ENCODE measurements at regions not wholly inside any gene's neighbourhood (a gene's known extent, or its start where the extent isn't known, plus 50 kb on each side); places are given as distances from the start of the nearest gene placed in this dataset.

DNA sequence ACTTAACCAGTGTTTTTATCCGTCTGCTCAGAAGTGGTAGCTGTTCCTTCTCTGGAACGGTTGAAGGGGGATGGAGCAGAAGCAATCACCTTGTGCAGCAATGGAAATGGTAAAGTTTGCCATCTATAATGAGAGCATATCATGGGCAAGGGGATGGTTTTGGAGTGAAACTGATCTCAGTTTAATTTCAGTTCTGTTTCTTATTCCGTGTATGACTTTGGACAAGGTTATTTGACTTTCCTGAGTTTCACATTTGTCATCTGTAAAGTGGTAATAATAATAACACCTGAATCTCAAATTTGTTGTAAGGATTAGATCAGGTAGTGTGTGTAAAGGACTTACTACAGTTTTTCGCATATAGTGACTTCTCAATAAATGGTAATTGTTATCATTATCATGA lies 106.1 kb downstream of the PCSK1 start:
- CTCF ChIA-PET: interaction anchor here (0.6 to 5.3 kb wide), 3 partner anchors 9 to 54 kb away, joined by 3 to 21 read pairs (median 6); no protein-coding TSS in a partner anchor
- TF ChIP-seq EGR2 (tag by site-specific recombination; IDR thresholded peaks at IDR 0.05; ENCODE audit: low read depth) (no peak), ZNF112 (tag by site-specific recombination; IDR thresholded peaks at IDR 0.05) (no peak), TRIM28 (IDR thresholded peaks at IDR 0.05; ENCODE audit: borderline replicate concordance, low read length) (no peak), ZNF211 (tag by site-specific recombination; IDR thresholded peaks at IDR 0.05; ENCODE audit: low read depth) (no peak), ZSCAN23 (tag by site-specific recombination; IDR thresholded peaks at IDR 0.05) (no peak), SCRT1 (tag by site-specific recombination; IDR thresholded peaks at IDR 0.05; ENCODE audit: borderline replicate concordance) (no peak), YY2 (tag by site-specific recombination; IDR thresholded peaks at IDR 0.05) (no peak), ZNF175 (tag by site-specific recombination; IDR thresholded peaks at IDR 0.05) (no peak), ZNF658 (tag by site-specific recombination; IDR thresholded peaks at IDR 0.05) (no peak), ZNF133 (tag by site-specific recombination; IDR thresholded peaks at IDR 0.05) (no peak), ZNF654 (tag by site-specific recombination; IDR thresholded peaks at IDR 0.05; ENCODE audit: low read depth) (no peak), ZNF610 (tag by site-specific recombination; IDR thresholded peaks at IDR 0.05; ENCODE audit: borderline replicate concordance) (no peak), ZNF623 (tag by site-specific recombination; IDR thresholded peaks at IDR 0.05) (no peak)
- TF ChIP-seq, protein P1, sequence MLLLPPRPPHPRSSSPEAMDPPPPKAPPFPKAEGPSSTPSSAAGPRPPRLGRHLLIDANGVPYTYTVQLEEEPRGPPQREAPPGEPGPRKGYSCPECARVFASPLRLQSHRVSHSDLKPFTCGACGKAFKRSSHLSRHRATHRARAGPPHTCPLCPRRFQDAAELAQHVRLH (tag by site-specific recombination; IDR thresholded peaks at IDR 0.05): no peak
- TF ChIP-seq, protein P2, sequence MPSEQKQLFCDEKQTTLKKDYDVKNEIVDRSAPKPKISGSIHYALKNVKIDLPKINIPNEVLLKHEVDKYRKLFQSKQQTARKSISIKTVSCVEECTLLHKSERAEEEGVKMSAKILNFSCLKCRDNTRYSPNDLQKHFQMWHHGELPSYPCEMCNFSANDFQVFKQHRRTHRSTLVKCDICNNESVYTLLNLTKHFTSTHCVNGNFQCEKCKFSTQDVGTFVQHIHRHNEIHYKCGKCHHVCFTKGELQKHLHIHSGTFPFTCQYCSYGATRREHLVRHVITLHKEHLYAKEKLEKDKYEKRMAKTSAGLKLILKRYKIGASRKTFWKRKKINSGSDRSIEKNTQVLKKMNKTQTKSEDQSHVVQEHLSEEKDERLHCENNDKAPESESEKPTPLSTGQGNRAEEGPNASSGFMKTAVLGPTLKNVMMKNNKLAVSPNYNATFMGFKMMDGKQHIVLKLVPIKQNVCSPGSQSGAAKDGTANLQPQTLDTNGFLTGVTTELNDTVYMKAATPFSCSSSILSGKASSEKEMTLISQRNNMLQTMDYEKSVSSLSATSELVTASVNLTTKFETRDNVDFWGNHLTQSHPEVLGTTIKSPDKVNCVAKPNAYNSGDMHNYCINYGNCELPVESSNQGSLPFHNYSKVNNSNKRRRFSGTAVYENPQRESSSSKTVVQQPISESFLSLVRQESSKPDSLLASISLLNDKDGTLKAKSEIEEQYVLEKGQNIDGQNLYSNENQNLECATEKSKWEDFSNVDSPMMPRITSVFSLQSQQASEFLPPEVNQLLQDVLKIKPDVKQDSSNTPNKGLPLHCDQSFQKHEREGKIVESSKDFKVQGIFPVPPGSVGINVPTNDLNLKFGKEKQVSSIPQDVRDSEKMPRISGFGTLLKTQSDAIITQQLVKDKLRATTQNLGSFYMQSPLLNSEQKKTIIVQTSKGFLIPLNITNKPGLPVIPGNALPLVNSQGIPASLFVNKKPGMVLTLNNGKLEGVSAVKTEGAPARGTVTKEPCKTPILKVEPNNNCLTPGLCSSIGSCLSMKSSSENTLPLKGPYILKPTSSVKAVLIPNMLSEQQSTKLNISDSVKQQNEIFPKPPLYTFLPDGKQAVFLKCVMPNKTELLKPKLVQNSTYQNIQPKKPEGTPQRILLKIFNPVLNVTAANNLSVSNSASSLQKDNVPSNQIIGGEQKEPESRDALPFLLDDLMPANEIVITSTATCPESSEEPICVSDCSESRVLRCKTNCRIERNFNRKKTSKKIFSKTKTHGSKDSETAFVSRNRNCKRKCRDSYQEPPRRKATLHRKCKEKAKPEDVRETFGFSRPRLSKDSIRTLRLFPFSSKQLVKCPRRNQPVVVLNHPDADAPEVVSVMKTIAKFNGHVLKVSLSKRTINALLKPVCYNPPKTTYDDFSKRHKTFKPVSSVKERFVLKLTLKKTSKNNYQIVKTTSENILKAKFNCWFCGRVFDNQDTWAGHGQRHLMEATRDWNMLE (tag by site-specific recombination; conservative IDR thresholded peaks at IDR 0.05; ENCODE audit: low read depth): no peak
- TF ChIP-seq, protein P3, sequence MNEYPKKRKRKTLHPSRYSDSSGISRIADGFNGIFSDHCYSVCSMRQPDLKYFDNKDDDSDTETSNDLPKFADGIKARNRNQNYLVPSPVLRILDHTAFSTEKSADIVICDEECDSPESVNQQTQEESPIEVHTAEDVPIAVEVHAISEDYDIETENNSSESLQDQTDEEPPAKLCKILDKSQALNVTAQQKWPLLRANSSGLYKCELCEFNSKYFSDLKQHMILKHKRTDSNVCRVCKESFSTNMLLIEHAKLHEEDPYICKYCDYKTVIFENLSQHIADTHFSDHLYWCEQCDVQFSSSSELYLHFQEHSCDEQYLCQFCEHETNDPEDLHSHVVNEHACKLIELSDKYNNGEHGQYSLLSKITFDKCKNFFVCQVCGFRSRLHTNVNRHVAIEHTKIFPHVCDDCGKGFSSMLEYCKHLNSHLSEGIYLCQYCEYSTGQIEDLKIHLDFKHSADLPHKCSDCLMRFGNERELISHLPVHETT (tag by site-specific recombination; IDR thresholded peaks at IDR 0.05): no peak
- POLR2A ChIA-PET: no interaction called here

DNA sequence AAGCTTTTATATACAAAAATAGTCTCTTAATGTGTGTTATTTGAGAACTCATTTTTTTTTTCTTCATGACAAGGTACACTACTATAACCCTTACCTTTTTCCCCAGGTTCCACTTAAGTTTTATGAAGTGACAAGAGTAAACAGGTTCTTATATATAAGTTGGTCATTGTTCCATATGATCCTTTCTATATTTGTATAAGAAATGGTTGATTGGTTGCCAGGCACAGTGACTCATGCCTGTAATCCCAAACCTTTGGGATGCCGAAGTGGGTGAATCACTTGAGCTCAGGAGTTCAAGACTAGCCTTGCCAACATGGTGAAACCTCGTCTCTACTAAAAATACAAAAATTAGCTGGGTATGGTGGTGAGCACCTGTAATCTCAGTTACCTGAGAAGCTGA lies 108.3 kb downstream of the PCSK1 start:
- TF ChIP-seq ZNF184 (tag by site-specific recombination; IDR thresholded peaks at IDR 0.05) (0 out of 2 replicates have a peak, but pooled peaks have one; percentile 41), ZSCAN18 (tag by site-specific recombination; IDR thresholded peaks at IDR 0.05) (no peak)
- H3K27ac ChIP-seq (ENCODE audit: extremely low read depth, low read depth, low read length): no peak overlapping the region
- ChIA-PET POLR2A (no interaction called here), CTCF (interaction anchor here (0.7 to 5.3 kb wide), 3 partner anchors 11 to 660 kb away, joined by 3 to 21 read pairs (median 3); no protein-coding TSS in a partner anchor)
- no peaks in the 10 kb centered on the region for H3K4me1 ChIP-seq (ENCODE audit: control insufficient read depth, insufficient read depth, low read length)
- no peaks in the 10 kb centered on the region for H3K36me3 ChIP-seq (ENCODE audit: control insufficient read depth in 2 of 2, insufficient read depth in 1 of 2, low read length in 2 of 2)
- H3K4me3 ChIP-seq (ENCODE audit: low read depth, low read length): no peak overlapping the region
- no peaks in the 10 kb centered on the region for H3K9me3 ChIP-seq (ENCODE audit: control insufficient read depth, insufficient read depth, low read depth, low read length)

More for the DNA sequence above, 106.1 kb downstream of the PCSK1 start:
- H3K4me1 ChIP-seq (ENCODE audit: control insufficient read depth, insufficient read depth, low read length): peaks cover 1% of the 10 kb centered on the region; the same call in 1 of the 2 replicates
- H3K9me3 ChIP-seq (ENCODE audit: control insufficient read depth, insufficient read depth, low read depth, low read length): no peaks in the 10 kb centered on the region
- no peak overlapping the region for H3K4me3 ChIP-seq (ENCODE audit: low read depth, low read length)
- no peaks in the 10 kb centered on the region for H3K36me3 ChIP-seq (ENCODE audit: control insufficient read depth in 2 of 2, insufficient read depth in 1 of 2, low read length in 2 of 2)
- no peak overlapping the region for H3K27ac ChIP-seq (ENCODE audit: extremely low read depth, low read depth, low read length)
